Fibroblast of lung (primary cell): ENCODE measurements at regions not wholly inside any gene's neighbourhood (a gene's known extent, or its start where the extent isn't known, plus 50 kb on each side); places are given as distances from the start of the nearest gene placed in this dataset.
A peak's percentile ranks its signal among the peaks of the same experiment; 100 is the strongest.

Experiments
- DNase-seq, 2 donors: peaks; one replicate each; pipeline versions ENCODE4 v3.0.0 to v3.0.0-alpha.2; 2010; ENCODE audit warnings: low read depth in 2 of 2
- H2AFZ ChIP-seq: 2 replicates; pipeline ENCODE4 v1.5.1; 2012; ENCODE audit warnings: low read length, control low read depth, inconsistent platforms
- H3K27ac ChIP-seq: 2 replicates; pipeline ENCODE4 v1.5.1; 2011; ENCODE audit warnings: low read length, control low read depth; ENCODE audit not compliant: insufficient read depth
- H3K27me3 ChIP-seq: 2 replicates; pipeline ENCODE4 v1.5.1; 2011; ENCODE audit warnings: mild to moderate bottlenecking, low read length; ENCODE audit not compliant: control insufficient read depth, insufficient read depth
- H3K36me3 ChIP-seq: 2 replicates; pipeline ENCODE4 v1.5.1; 2011; ENCODE audit warnings: low read length; ENCODE audit not compliant: control insufficient read depth, insufficient read depth
- H3K4me1 ChIP-seq: 2 replicates; pipeline ENCODE4 v1.5.1; 2011; ENCODE audit warnings: low read length; ENCODE audit not compliant: control insufficient read depth, insufficient read depth; ENCODE audit errors: extremely low read depth
- H3K4me2 ChIP-seq: 2 replicates; pipeline ENCODE4 v1.5.1; 2011; ENCODE audit warnings: low read length, control low read depth; ENCODE audit not compliant: insufficient read depth; ENCODE audit errors: extremely low read depth
- H3K4me3 ChIP-seq, 4 experiments: fragments of 200-600 bp in 1 of 4; sonication (generic) in 1 of 4; replicated peaks in 1 of 4; 2 replicates each; pipeline ENCODE4 v1.5.1; 2011 to 2016; ENCODE audit warnings: low read length in 4 of 4, low read depth in 3 of 4, mild to moderate bottlenecking in 3 of 4, control low read depth in 2 of 4, inconsistent platforms in 1 of 4, mixed read lengths in 1 of 4; ENCODE audit not compliant: insufficient read depth in 1 of 4; ENCODE audit errors: control extremely low read depth in 1 of 4
- H3K79me2 ChIP-seq: 2 replicates; pipeline ENCODE4 v1.5.1; 2012; ENCODE audit warnings: mild to moderate bottlenecking, low read length, inconsistent platforms; ENCODE audit not compliant: control insufficient read depth, insufficient read depth
- H3K9ac ChIP-seq: 2 replicates; pipeline ENCODE4 v1.5.1; 2011; ENCODE audit warnings: mild to moderate bottlenecking, low read length, control low read depth; ENCODE audit not compliant: insufficient read depth
- H3K9me3 ChIP-seq: 2 replicates; pipeline ENCODE4 v1.5.1; 2012; ENCODE audit warnings: low read depth, low read length; ENCODE audit not compliant: control insufficient read depth, insufficient read depth
- H4K20me1 ChIP-seq: 2 replicates; pipeline ENCODE4 v1.5.1; 2011; ENCODE audit warnings: low read length; ENCODE audit not compliant: control insufficient read depth, insufficient read depth; ENCODE audit errors: extremely low read depth
- EZH2 ChIP-seq: IDR thresholded peaks from 2 replicates; pipeline ENCODE4 v1.5.1; 2012; ENCODE audit warnings: low read length, control low read depth, mild to moderate bottlenecking; ENCODE audit errors: missing control alignments
- TF ChIP-seq, protein P1 (sequence below), 2 donors: IDR thresholded peaks in 1 of 2; conservative IDR thresholded peaks in 1 of 2; 1 replicate in 1 of 2; 2 replicates in 1 of 2; pipeline ENCODE4 v1.5.1; 2011 to 2012; ENCODE audit warnings: low read length in 2 of 2, control low read depth in 1 of 2, inconsistent platforms in 1 of 2, low read depth in 1 of 2, mild to moderate bottlenecking in 1 of 2

DNA sequence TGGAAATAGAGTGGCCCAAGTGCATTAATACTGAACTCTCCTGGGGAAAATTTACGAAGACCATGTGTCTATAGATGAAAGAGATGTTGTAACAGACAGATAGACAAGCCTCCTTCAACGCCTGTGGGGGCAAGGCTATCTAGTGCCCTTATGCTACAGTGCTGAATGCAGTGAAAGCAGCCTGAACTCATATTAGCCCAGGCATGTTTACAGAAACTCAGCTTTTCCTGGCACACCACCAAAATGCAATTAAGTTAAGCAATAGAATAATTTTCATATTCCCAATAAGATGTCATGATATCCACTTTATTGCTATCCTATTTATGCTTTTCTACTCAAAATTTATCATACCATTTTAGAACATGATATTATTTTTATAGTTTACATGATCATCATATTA lies 277.0 kb downstream of the DIRAS2 start:
- no peaks in the 10 kb centered on the region for H3K79me2 ChIP-seq
- H4K20me1 ChIP-seq = no peaks in the 10 kb centered on the region
- peak in 1 of 2 donors; percentile 43 for DNase-seq
- no peak overlapping the region for H2AFZ ChIP-seq
- H3K9me3 ChIP-seq = no peaks in the 10 kb centered on the region
- H3K36me3 ChIP-seq = no peaks in the 10 kb centered on the region
- H3K27me3 ChIP-seq = no peaks in the 10 kb centered on the region
- H3K4me2 ChIP-seq = no peak overlapping the region
- no peak for TF ChIP-seq EZH2
- H3K4me3 ChIP-seq = no peak overlapping the region
- H3K9ac ChIP-seq = no peak overlapping the region
- no peak overlapping the region for H3K27ac ChIP-seq
- H3K4me1 ChIP-seq = no peaks in the 10 kb centered on the region

DNA sequence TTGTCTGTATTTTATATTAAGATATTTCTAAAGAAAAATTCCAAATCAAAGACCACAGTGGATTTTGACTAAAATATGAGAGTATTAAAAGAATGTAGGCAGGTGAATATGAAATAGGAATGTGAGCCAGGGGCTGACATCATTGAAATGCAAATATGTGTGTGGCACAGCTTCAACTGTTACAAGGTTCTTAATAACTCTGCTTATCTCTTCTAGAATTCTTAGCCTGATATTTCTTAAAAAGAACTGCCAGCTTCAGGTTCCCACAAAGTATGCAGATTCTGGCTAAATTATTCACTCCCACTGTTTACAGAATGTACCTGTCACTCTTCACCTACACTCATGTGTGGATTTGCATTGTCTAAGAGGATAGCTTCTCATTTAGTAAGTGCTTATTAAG lies 274.4 kb downstream of the DIRAS2 start:
- H4K20me1 ChIP-seq = no peaks in the 10 kb centered on the region
- DNase-seq = peak in 1 of 2 donors; percentile 2
- H3K4me3 ChIP-seq = no peak overlapping the region
- no peaks in the 10 kb centered on the region for H3K9me3 ChIP-seq
- H3K4me1 ChIP-seq = no peaks in the 10 kb centered on the region
- no peak overlapping the region for H3K9ac ChIP-seq
- no peaks in the 10 kb centered on the region for H3K36me3 ChIP-seq
- no peaks in the 10 kb centered on the region for H3K79me2 ChIP-seq
- no peaks in the 10 kb centered on the region for H3K27me3 ChIP-seq
- TF ChIP-seq, protein P1, sequence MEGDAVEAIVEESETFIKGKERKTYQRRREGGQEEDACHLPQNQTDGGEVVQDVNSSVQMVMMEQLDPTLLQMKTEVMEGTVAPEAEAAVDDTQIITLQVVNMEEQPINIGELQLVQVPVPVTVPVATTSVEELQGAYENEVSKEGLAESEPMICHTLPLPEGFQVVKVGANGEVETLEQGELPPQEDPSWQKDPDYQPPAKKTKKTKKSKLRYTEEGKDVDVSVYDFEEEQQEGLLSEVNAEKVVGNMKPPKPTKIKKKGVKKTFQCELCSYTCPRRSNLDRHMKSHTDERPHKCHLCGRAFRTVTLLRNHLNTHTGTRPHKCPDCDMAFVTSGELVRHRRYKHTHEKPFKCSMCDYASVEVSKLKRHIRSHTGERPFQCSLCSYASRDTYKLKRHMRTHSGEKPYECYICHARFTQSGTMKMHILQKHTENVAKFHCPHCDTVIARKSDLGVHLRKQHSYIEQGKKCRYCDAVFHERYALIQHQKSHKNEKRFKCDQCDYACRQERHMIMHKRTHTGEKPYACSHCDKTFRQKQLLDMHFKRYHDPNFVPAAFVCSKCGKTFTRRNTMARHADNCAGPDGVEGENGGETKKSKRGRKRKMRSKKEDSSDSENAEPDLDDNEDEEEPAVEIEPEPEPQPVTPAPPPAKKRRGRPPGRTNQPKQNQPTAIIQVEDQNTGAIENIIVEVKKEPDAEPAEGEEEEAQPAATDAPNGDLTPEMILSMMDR (conservative IDR thresholded peaks at IDR 0.05 in 1 of 2, IDR thresholded peaks at IDR 0.05 in 1 of 2; ENCODE audit: low read depth in 1 of 2, low read length in 2 of 2) = no peak
- TF ChIP-seq EZH2 = no peak
- H2AFZ ChIP-seq = no peak overlapping the region
- no peak overlapping the region for H3K4me2 ChIP-seq
- H3K27ac ChIP-seq = no peak overlapping the region

DNA sequence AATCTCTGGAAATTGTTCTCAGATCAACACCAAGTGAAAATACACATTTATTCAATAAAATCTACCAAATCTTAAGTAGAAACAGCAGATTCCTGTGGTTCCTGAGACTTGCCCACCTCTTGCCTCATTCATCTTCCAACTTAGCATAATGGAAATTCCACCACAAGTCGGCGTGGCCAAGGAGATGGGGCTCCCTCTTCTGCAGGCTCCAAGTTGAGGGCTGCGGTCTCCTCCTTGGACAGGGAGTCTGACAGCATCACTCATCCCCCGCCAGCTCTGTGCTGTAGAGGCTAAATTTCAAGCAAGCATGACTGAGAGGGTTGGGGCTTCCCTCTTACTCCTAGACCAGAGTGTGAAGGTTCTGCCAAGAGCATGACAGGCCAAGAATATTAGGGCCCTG lies 273.7 kb downstream of the DIRAS2 start:
- TF ChIP-seq, protein P1 (conservative IDR thresholded peaks at IDR 0.05 in 1 of 2, IDR thresholded peaks at IDR 0.05 in 1 of 2; ENCODE audit: low read depth in 1 of 2, low read length in 2 of 2) = no peak
- no peak for TF ChIP-seq EZH2
- DNase-seq = peak in 1 of 2 donors; percentile 5
- Histone ChIP-seq H3K27me3 (no peaks in the 10 kb centered on the region), H3K9me3 (no peaks in the 10 kb centered on the region), H3K4me1 (no peaks in the 10 kb centered on the region), H3K27ac (no peak overlapping the region), H3K4me2 (no peak overlapping the region), H4K20me1 (no peaks in the 10 kb centered on the region), H3K4me3 (no peak overlapping the region), H3K79me2 (no peaks in the 10 kb centered on the region), H3K9ac (no peak overlapping the region), H3K36me3 (no peaks in the 10 kb centered on the region), H2AFZ (no peak overlapping the region)
